HG03139 (cell line): ENCODE measurements at regions not wholly inside any gene's neighbourhood (a gene's known extent, or its start where the extent isn't known, plus 50 kb on each side); places are given as distances from the start of the nearest gene placed in this dataset.

Source experiments
- ATAC-seq: cut with Tn5 transposase; IDR thresholded peaks from one replicate; pipeline ENCODE4 v1.9.1; 2021; ENCODE audit not compliant: unreplicated experiment

DNA sequence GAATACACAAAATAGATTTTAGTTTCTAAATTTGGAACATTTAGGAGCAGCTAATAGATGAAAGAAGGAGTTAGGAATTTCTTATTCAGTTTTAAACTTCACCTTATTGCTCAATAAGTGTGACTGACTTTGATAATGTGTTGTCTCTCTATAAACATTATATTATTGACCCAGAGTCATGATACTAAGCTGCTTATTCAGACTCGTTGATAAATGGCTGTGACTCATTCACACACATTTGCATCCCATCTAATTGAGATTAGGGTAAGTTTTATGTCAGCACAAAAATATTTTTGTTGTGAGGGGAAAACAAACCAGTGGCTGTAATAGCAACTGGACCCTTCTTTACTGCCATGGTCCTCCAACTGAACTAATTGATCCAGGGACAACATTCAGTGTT lies 137.6 kb downstream of the GOLIM4 start:
- ATAC-seq: no peak

DNA sequence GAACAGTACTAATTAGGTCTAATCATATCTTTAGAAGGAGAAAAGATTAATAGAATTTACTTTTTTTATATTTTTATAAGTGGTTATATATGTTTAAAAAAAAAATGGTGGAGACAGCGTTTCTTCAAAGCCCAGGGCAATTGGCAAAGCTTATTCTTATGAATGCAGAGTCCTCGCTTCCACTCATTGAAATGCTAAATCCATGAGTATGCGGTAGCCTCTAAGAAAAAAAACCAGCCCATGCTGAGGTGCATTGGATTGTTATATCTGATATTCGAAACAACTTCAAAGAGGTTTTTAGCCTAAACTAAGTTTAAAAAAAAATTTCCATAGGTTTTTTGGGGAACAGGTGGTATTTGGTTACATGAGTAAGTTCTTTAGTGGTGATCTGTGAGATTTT lies 142.8 kb downstream of the GOLIM4 start:
- ATAC-seq: no peak

- no peak for ATAC-seq
These were observed 145.5 kb downstream of the GOLIM4 start for GRCh38 chr3:167950212-167950611.

DNA sequence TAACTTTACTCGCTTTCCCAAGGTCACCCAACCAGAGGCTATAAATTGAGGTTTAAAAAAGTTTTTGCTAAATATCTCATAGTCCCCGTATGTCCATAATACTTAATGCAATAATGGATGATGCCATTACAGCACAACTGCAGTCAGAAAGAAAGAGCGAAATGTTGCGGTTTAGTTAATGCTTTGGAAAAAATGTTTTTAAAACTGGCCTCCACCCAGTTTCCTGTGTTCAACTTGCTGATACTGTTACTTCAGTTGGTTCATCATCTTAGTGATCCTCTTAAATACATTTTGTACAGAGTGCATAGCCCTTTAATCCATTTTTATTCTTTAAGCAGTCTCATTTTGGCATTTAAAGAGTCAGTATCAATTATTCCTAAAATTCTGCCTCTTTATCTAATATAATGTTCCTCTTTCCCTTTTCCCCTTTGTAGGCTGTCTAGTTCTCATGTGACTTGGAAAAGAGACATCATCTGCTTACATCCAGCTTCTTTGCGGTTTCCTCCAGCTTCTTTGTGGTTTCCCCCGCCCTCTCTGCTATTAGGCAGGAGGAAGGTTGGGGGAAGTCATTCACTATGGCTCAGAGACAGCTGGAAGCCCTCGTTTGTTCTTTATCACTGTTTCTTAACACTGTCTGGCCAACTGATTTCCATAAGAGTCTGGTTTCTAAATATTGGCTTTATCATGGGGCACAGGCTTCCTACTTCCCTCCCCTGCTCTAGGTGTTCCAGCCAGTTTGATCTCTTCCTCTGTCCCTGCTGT lies 154.3 kb downstream of the GOLIM4 start:
- ATAC-seq: no peak

DNA sequence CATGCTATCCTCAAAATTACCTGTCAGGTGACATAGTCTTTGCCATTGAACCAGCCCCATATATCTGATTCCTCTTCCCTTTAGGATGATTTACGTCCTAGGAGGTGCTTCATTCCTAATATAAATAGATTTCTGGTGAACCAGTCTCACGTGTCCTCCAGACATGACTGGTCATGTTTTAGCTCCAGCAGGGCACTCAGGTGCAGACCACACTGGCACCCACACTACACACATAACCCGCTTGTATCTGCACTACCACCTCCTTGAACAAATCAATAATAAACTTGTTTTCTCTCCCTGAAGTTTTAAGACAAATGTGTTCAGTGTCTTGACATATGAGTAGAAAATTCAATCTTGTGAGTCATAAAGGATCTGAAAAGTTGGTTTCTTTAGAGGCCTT lies 155.5 kb downstream of the GOLIM4 start:
- no peak for ATAC-seq

DNA sequence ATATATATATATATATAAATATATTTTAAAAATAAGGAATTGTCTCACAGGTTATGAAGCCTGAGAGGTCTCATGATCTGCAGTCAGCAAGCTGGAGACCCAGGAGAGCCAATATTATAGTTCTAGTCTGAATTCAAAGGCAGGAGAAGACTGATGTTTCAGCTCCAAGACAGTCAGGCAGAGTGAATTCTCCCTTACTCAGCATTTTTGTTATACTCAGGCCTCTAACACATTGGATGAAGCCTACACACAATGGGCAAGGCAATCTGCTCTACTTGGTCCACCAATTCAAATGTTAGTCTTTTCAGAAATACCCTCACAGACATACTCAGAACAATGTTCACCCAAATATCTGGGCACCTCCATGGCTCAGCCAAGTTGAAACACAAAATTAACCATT lies 157.2 kb downstream of the GOLIM4 start:
- ATAC-seq: no peak

DNA sequence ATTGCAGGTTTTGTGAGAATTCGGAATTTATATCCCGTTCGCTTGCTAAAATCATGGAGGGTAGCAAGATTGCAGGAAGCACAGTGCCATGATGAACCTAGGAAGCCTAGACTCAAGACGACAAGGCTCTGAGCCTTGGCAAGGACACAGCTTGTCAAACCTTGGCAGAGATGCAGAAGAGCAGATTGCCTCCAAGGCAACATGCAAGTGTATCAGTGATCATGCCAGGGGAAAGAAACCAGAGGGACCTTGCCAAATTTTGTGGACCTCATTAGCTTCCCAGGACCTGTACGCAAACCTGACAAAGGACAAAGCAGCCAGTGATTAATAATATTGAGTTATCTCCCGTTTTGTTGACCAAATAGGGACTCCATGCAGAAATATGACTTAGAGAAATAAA lies 159.7 kb downstream of the GOLIM4 start:
- no peak for ATAC-seq

DNA sequence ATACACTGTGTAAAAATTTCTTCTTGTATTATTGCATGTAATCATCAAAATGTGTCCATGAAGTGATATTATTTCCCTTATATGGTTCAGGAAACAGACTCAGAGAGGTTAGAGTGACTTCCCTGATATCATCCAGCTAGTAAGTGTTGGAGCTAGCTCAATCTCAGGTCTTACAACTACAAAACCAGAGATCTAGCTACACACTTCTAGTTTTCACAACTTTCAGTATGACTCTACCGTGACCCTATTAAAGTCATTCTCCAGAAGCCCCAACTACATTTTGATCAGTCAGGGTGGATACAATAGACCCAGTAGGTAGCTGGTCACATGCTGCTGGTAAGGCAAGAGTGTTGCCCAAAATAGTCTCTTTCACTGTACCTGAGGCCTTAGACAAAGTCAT lies 165.3 kb downstream of the GOLIM4 start:
- no peak for ATAC-seq

DNA sequence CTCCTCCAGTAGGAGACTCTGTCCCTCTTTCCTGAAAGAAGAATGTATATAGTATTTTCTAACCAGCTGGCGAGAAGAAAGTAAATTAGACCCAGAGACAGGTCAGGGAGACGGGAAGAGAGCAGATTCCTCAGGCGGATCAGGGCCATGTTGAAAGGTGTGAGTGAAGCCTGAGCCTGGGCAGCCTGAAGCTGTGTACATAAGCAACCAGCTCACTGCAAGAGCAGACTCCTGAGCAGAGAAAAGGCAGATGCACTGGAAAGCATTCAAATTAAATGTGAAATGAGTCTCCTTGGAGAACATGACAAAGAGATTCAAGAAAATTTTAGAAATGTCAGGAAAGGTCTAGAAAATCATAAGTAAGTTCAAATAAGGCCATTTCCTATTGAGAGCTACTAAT lies 165.8 kb downstream of the GOLIM4 start:
- ATAC-seq: no peak

DNA sequence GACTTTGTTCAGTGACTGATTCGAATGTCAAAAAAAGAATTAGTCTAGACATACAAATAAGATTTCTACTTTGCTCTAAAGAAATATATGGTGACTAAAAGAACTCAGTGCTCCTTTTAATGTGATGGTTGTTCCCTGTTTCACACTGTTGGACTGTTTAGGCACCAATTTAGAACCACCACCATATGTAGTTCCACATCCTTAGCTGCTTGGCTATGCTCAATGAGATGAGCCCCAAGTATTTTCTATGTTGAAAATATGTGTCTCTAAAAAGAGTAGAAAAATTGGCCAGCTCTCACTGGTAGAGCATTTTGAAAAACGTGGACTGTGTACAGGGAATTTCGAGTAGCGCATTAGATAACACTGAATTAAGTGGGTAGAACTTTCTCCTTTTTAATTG lies 167.3 kb downstream of the GOLIM4 start:
- no peak for ATAC-seq

- no peak for ATAC-seq
These were observed 175.0 kb downstream of the GOLIM4 start for GRCh38 chr3:167920747-167921146.

DNA sequence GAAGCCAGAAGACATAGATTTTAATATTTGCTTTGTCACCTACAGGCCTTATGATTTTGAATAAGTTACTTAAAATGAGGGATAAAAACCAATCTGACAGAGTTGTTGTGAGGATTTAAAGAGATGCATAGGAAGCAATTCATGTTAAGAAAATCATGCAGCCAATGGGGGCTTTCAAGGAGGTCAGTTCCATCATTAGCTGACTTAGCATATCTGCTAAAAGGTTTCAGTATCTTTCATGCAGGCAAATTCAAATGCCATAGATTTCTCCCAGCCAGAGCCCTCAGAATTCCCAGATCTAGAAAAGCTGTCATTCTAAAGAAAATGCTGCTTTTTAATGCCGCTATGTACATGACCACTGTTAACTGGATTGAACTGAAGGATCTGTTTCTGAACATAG lies 176.1 kb downstream of the GOLIM4 start:
- no peak for ATAC-seq

- ATAC-seq: no peak
These were observed 177.0 kb downstream of the GOLIM4 start for GRCh38 chr3:167918686-167919085.

DNA sequence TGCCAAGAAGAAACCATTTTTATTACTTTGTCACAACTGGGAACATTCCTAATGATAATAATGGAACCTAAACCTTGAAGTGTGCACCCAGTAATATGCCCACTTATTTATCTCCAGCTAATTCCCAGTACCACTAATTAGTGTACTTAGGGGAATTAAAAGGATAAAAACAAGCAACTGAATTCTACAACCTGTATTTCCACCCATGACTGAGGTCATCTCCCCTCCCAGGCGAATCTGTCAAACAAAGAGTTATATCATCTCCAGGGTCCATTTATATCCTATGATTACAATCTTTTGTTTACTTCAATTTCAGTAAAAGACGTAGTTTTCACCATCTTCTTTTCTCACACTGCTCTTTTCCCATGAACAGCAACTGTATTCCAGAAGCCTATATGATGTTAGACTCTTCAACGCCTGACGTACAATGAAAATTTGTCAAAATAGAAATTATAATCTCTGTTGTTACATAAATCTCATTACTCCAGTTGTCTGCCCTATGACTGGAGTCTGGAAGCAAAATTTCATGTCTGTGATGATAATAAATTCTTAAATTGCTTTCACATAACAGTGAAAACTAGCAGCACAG lies 177.6 kb downstream of the GOLIM4 start:
- ATAC-seq: no peak

- ATAC-seq: no peak
These were observed 177.8 kb downstream of the SERPINI1 start for GRCh38 chr3:167913219-167913835.

DNA sequence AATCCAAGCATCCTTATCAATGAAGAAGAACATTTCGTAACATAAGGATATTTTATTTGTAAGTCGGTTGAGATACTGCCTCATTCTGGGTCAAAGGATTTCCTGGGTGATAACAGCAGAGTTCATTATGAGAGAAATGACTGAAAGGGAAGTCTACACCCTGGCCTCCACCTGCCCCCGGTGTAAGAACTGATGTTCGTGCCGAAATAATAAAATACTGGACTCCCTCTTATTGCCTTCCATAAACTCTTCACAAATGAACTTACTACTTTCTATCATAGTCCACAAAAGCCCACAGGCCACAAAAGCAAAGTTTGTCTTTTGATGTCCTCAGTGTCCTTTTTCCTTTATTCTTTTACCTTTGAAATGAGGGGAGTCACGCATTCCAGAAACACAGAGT lies 174.4 kb downstream of the SERPINI1 start:
- ATAC-seq: no peak

GRCh38 chr3:167909504-167909896 lies 174.0 kb downstream of the SERPINI1 start:
- ATAC-seq: no peak

- no peak for ATAC-seq
These were observed 173.4 kb downstream of the SERPINI1 start for GRCh38 chr3:167908746-167909503.

DNA sequence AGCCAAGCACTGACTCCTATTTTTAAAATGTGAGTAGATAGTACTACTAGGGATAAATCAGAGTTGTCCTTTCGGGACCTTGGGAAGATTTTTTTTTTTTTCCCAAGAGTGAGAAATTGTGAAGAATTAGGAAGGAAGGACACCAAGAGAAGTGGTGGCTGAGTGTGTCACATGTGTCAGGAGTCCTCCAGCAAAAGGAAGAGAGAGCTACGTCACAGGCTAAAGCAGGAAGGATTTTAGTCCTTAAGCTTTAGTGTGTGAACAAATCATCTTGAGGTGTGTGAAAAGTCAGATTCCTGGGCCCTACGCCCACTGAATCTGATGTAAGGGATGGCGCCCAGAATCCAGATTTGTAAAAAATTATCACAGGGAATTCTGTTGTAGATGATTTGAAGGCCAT lies 172.7 kb downstream of the SERPINI1 start:
- ATAC-seq: no peak

- no peak for ATAC-seq
These were observed 165.6 kb downstream of the SERPINI1 start for GRCh38 chr3:167901138-167901537.

- no peak for ATAC-seq
These were observed 163.6 kb downstream of the SERPINI1 start for GRCh38 chr3:167899093-167899492.

- no peak for ATAC-seq
These were observed 162.6 kb downstream of the SERPINI1 start for GRCh38 chr3:167898091-167898490.
